ENCODE measurements at regions not wholly inside any gene's neighbourhood (a gene's known extent, or its start where the extent isn't known, plus 50 kb on each side); places are given as distances from the start of the nearest gene placed in this dataset.

GRCh38 chr14:50041980-50042379 is 74.4 kb downstream of the VCPKMT start:
- H3K4me3 ChIP-seq: no peak overlapping the region
- TF ChIP-seq CTCF (IDR thresholded peaks at IDR 0.05): no peak
- DNase-seq (ENCODE audit: low spot score) (no peak), ATAC-seq (ENCODE audit: insufficient number of reproducible peaks, low FRiP score, low read depth) (no peak)
- H3K27ac ChIP-seq: no peak overlapping the region
- H3K9me3 ChIP-seq: no peaks in the 10 kb centered on the region
- no peaks in the 10 kb centered on the region for H3K36me3 ChIP-seq
- peaks cover 39 to 43% of the 10 kb centered on the region in 2 donors for H3K4me1 ChIP-seq (ENCODE audit: control insufficient read depth in 1 of 2, low read depth in 2 of 2)
- H3K27me3 ChIP-seq (replicated peaks; ENCODE audit: insufficient read depth): no peaks in the 10 kb centered on the region

- peak overlapping the region; percentile 82 to 87 for H3K27ac ChIP-seq
- H3K36me3 ChIP-seq: no peaks in the 10 kb centered on the region
- H3K4me3 ChIP-seq: no peak overlapping the region
- ATAC-seq (ENCODE audit: insufficient number of reproducible peaks, low FRiP score, low read depth) (no peak), DNase-seq (ENCODE audit: low spot score) (no peak)
- peaks cover 37 to 40% of the 10 kb centered on the region in 2 donors for H3K4me1 ChIP-seq (ENCODE audit: control insufficient read depth in 1 of 2, low read depth in 2 of 2)
- H3K27me3 ChIP-seq (replicated peaks; ENCODE audit: insufficient read depth): no peaks in the 10 kb centered on the region
- no peak for TF ChIP-seq CTCF (IDR thresholded peaks at IDR 0.05)
- no peaks in the 10 kb centered on the region for H3K9me3 ChIP-seq
These were observed 72.2 kb downstream of the VCPKMT start for GRCh38 chr14:50044042-50044651.

- peaks cover 34 to 38% of the 10 kb centered on the region in 2 donors for H3K4me1 ChIP-seq (ENCODE audit: control insufficient read depth in 1 of 2, low read depth in 2 of 2)
- H3K27ac ChIP-seq: peak overlapping the region; percentile 82 to 87
- H3K4me3 ChIP-seq: no peak overlapping the region
- H3K36me3 ChIP-seq: no peaks in the 10 kb centered on the region
- no peak for TF ChIP-seq CTCF (IDR thresholded peaks at IDR 0.05)
- peak; percentile 74 for ATAC-seq (ENCODE audit: insufficient number of reproducible peaks, low FRiP score, low read depth)
- H3K9me3 ChIP-seq: no peaks in the 10 kb centered on the region
- peak; percentile 74 for DNase-seq (ENCODE audit: low spot score)
- no peaks in the 10 kb centered on the region for H3K27me3 ChIP-seq (replicated peaks; ENCODE audit: insufficient read depth)
These were observed 71.2 kb downstream of the VCPKMT start for GRCh38 chr14:50045039-50045711.

- Histone ChIP-seq H3K36me3 (no peaks in the 10 kb centered on the region), H3K9me3 (no peaks in the 10 kb centered on the region), H3K4me1 (ENCODE audit: control insufficient read depth in 1 of 2, low read depth in 2 of 2) (peaks cover 28 to 31% of the 10 kb centered on the region in 2 donors), H3K27ac (peak overlapping the region in 1 of 2 donors; percentile 87), H3K4me3 (no peak overlapping the region), H3K27me3 (replicated peaks; ENCODE audit: insufficient read depth) (no peaks in the 10 kb centered on the region)
- ATAC-seq (ENCODE audit: insufficient number of reproducible peaks, low FRiP score, low read depth): no peak
- no peak for TF ChIP-seq CTCF (IDR thresholded peaks at IDR 0.05)
- no peak for DNase-seq (ENCODE audit: low spot score)
These were observed 70.5 kb downstream of the VCPKMT start for GRCh38 chr14:50045837-50046236.

GRCh38 chr14:50047274-50047676 is 69.1 kb downstream of the VCPKMT start:
- no peak for ATAC-seq (ENCODE audit: insufficient number of reproducible peaks, low FRiP score, low read depth)
- no peaks in the 10 kb centered on the region for H3K27me3 ChIP-seq (replicated peaks; ENCODE audit: insufficient read depth)
- peak overlapping the region; percentile 29 to 32 for H3K27ac ChIP-seq

More at GRCh38 chr14:50047274-50047676, 69.1 kb downstream of the VCPKMT start:
- no peak overlapping the region for H3K4me3 ChIP-seq
- TF ChIP-seq CTCF (IDR thresholded peaks at IDR 0.05): no peak
- DNase-seq (ENCODE audit: low spot score): no peak
- no peaks in the 10 kb centered on the region for H3K36me3 ChIP-seq
- peaks cover 21 to 26% of the 10 kb centered on the region in 2 donors for H3K4me1 ChIP-seq (ENCODE audit: control insufficient read depth in 1 of 2, low read depth in 2 of 2)
- H3K9me3 ChIP-seq: no peaks in the 10 kb centered on the region
